H1 (cell line): ENCODE measurements at regions not wholly inside any gene's neighbourhood (a gene's known extent, or its start where the extent isn't known, plus 50 kb on each side); places are given as distances from the start of the nearest gene placed in this dataset.
"Not testable (repeated sequence)": the region's sequence is repeated elsewhere in the genome, so short reads cannot be mapped to it uniquely, and the experiment has no call there.

ENCODE experiments used
- CTCF ChIA-PET: fragments of 300-600 bp; sonication (Branson Sonifier 250); formaldehyde crosslinking; loops from one replicate; lab custom pipeline; 2021; ENCODE audit not compliant: partially characterized antibody; lab: Charles Lee
- POLR2A ChIA-PET: fragments of 300-600 bp; sonication (Branson Sonifier 250); formaldehyde crosslinking; loops from one replicate; lab custom pipeline; 2021; ENCODE audit warnings: inconsistent platforms; ENCODE audit not compliant: partially characterized antibody; lab: Charles Lee
- DNase-seq, 2 experiments: peaks; one replicate each; pipeline versions ENCODE4 v3.0.0 to v3.0.0-alpha.2; 2010 to 2022; ENCODE audit warnings: low spot score in 2 of 2, low read depth in 1 of 2, mixed read lengths in 1 of 2
- FAIRE-seq: peaks from 2 replicates; lab custom pipeline; 2011; peaks lifted over from hg19 to GRCh38; lab: Jason Lieb, UNC
- H2AFZ ChIP-seq: 2 replicates; pipeline ENCODE4 v1.8.1; 2012; ENCODE audit warnings: low read length, inconsistent platforms
- H2AK5ac ChIP-seq: 2 replicates; pipeline ENCODE4 v1.6.1; 2013; ENCODE audit warnings: low read depth, low read length
- H2BK120ac ChIP-seq: replicated peaks from 2 replicates; pipeline ENCODE3; 2013; ENCODE audit warnings: low read depth, low read length, inconsistent platforms
- H2BK12ac ChIP-seq: 2 replicates; pipeline ENCODE4 v1.6.1; 2013; ENCODE audit warnings: low read depth, low read length
- H2BK15ac ChIP-seq: 2 replicates; pipeline ENCODE4 v1.6.1; 2013; ENCODE audit warnings: low read length
- H2BK20ac ChIP-seq: 2 replicates; pipeline ENCODE4 v1.6.1; 2013; ENCODE audit warnings: low read length
- H2BK5ac ChIP-seq: 2 replicates; pipeline ENCODE4 v1.6.1; 2013; ENCODE audit warnings: low read depth, low read length
- H3K14ac ChIP-seq: 2 replicates; pipeline ENCODE4 v1.6.1; 2013; ENCODE audit warnings: inconsistent platforms; ENCODE audit not compliant: insufficient read length
- H3K18ac ChIP-seq: 2 replicates; pipeline ENCODE4 v1.6.1; 2013; ENCODE audit warnings: low read length; ENCODE audit errors: extremely low read depth
- H3K23ac ChIP-seq: 2 replicates; pipeline ENCODE4 v1.6.1; 2013; ENCODE audit warnings: inconsistent platforms; ENCODE audit not compliant: insufficient read length
- H3K23me2 ChIP-seq: 2 replicates; pipeline ENCODE4 v1.6.1; 2013; ENCODE audit warnings: low read depth, low read length
- H3K27ac ChIP-seq: 2 replicates; pipeline ENCODE4 v1.6.1; 2011; ENCODE audit warnings: low read depth, low read length, inconsistent platforms
- H3K27me3 ChIP-seq, 4 experiments: replicated peaks in 1 of 4; 1 replicate in 1 of 4; 2 replicates in 3 of 4; pipeline versions ENCODE4 v1.6.1 to v1.8.1; 2011 to 2013; ENCODE audit warnings: low read length in 3 of 4, mild to moderate bottlenecking in 3 of 4, inconsistent platforms in 2 of 4, mixed read lengths in 2 of 4, moderate library complexity in 1 of 4; ENCODE audit not compliant: control insufficient read depth in 3 of 4, insufficient read depth in 3 of 4; ENCODE audit errors: extremely low read depth in 1 of 4
- H3K36me3 ChIP-seq, 4 experiments: 2 replicates each; pipeline versions ENCODE4 v1.6.1 to v1.8.1; 2011 to 2013; ENCODE audit warnings: mild to moderate bottlenecking in 4 of 4, low read length in 3 of 4, moderate library complexity in 2 of 4, control low read depth in 1 of 4, inconsistent platforms in 1 of 4; ENCODE audit not compliant: insufficient read depth in 4 of 4, control insufficient read depth in 2 of 4
- H3K4ac ChIP-seq: replicated peaks from 2 replicates; pipeline ENCODE3; 2013; ENCODE audit warnings: low read length, low read depth, mixed read lengths, inconsistent platforms; ENCODE audit not compliant: insufficient read length
- H3K4me1 ChIP-seq, 4 experiments: replicated peaks in 1 of 4; 1 replicate in 1 of 4; 2 replicates in 3 of 4; pipeline versions ENCODE4 v1.6.1 to v1.8.1; 2011 to 2013; ENCODE audit warnings: low read length in 3 of 4, inconsistent platforms in 2 of 4, mixed read lengths in 1 of 4; ENCODE audit not compliant: insufficient read depth in 4 of 4, control insufficient read depth in 3 of 4
- H3K4me2 ChIP-seq, 2 experiments: 2 replicates each; pipeline versions ENCODE4 v1.6.1 to v1.8.1; 2011 to 2013; ENCODE audit warnings: low read depth in 2 of 2, low read length in 2 of 2, control low read depth in 1 of 2, inconsistent platforms in 1 of 2, mild to moderate bottlenecking in 1 of 2; ENCODE audit not compliant: insufficient read depth in 1 of 2
- H3K4me3 ChIP-seq, 4 experiments: fragments of 200-600, 300-600 bp in 1 of 4; sonication (generic), shearing (Covaris generic), sonication (Bioruptor Twin) in 1 of 4; 2 replicates each; pipeline versions ENCODE4 v1.5.1 to v1.8.1; 2011 to 2016; ENCODE audit warnings: low read length in 4 of 4, low read depth in 3 of 4, control low read depth in 2 of 4, inconsistent platforms in 2 of 4, mild to moderate bottlenecking in 2 of 4, mixed read lengths in 1 of 4, moderate library complexity in 1 of 4; ENCODE audit not compliant: insufficient read depth in 2 of 4; ENCODE audit errors: extremely low read depth in 1 of 4
- H3K56ac ChIP-seq: replicated peaks from 2 replicates; pipeline ENCODE3; 2013; ENCODE audit warnings: low read depth, mild to moderate bottlenecking, mixed read lengths, low read length, inconsistent platforms; ENCODE audit not compliant: insufficient read length
- H3K79me1 ChIP-seq: 2 replicates; pipeline ENCODE4 v1.6.1; 2013; ENCODE audit warnings: low read depth, low read length, control low read depth
- H3K79me2 ChIP-seq, 2 experiments: 2 replicates each; pipeline versions ENCODE4 v1.6.1 to v1.8.1; 2012 to 2013; ENCODE audit warnings: low read length in 2 of 2, mild to moderate bottlenecking in 2 of 2, inconsistent platforms in 1 of 2; ENCODE audit not compliant: insufficient read depth in 2 of 2, control insufficient read depth in 1 of 2
- H3K9ac ChIP-seq, 4 experiments: replicated peaks in 1 of 4; 1 replicate in 1 of 4; 2 replicates in 3 of 4; pipeline versions ENCODE4 v1.6.1 to v1.8.1; 2011 to 2013; ENCODE audit warnings: low read depth in 3 of 4, low read length in 3 of 4, control low read depth in 2 of 4, mild to moderate bottlenecking in 2 of 4, moderate library complexity in 2 of 4, inconsistent platforms in 1 of 4; ENCODE audit errors: extremely low read depth in 1 of 4
- H3K9me3 ChIP-seq, 2 experiments: 2 replicates each; pipeline versions ENCODE4 v1.6.1 to v1.8.1; 2012 to 2013; ENCODE audit warnings: mild to moderate bottlenecking in 2 of 2, moderate library complexity in 2 of 2, control low read depth in 1 of 2, inconsistent platforms in 1 of 2, low read depth in 1 of 2, low read length in 1 of 2, mixed read lengths in 1 of 2; ENCODE audit not compliant: insufficient read depth in 2 of 2
- H4K20me1 ChIP-seq, 2 experiments: replicated peaks in 1 of 2; 2 replicates each; pipeline versions ENCODE3 to v1.8.1; 2011 to 2013; ENCODE audit warnings: inconsistent platforms in 2 of 2, low read length in 2 of 2, mild to moderate bottlenecking in 1 of 2; ENCODE audit not compliant: insufficient read depth in 2 of 2, control insufficient read depth in 1 of 2
- H4K5ac ChIP-seq: 2 replicates; pipeline ENCODE4 v1.6.1; 2013; ENCODE audit warnings: low read length, low read depth, mixed read lengths, inconsistent platforms; ENCODE audit not compliant: insufficient read length
- H4K8ac ChIP-seq: 2 replicates; pipeline ENCODE4 v1.8.0; 2013; ENCODE audit warnings: mild to moderate bottlenecking, moderate library complexity, low read length, inconsistent platforms; ENCODE audit not compliant: insufficient read depth; ENCODE audit errors: extremely low read depth
- H4K91ac ChIP-seq: replicated peaks from 2 replicates; pipeline ENCODE3; 2013; ENCODE audit warnings: low read length, mixed read lengths, inconsistent platforms; ENCODE audit not compliant: insufficient read length
- WGBS, 2 experiments: shearing (Covaris generic) in 1 of 2; methylation state at CpG; one replicate each; pipeline versions ENCODE4 v1.1.6 to v1.1.7; 2013 to 2015; ENCODE audit warnings: low lambda C conversion rate in 2 of 2, mixed read lengths in 2 of 2, inconsistent platforms in 1 of 2, low coverage in 1 of 2, missing lambda C conversion rate in 1 of 2; ENCODE audit not compliant: insufficient replicate concordance in 2 of 2, insufficient coverage in 1 of 2, insufficient read length in 1 of 2; ENCODE audit errors: extremely low coverage in 1 of 2, missing lambda C conversion rate in 1 of 2; 5-methylcytosine and 5-hydroxymethylcytosine counted together
- TF ChIP-seq, protein P1 (sequence below), 3 experiments: IDR thresholded peaks; 1 replicate in 2 of 3; 2 replicates in 1 of 3; pipeline versions ENCODE4 v1.5.1 to v1.6.1; 2011; ENCODE audit warnings: low read length in 3 of 3, mild to moderate bottlenecking in 3 of 3, inconsistent platforms in 2 of 3, low read depth in 1 of 3, moderate library complexity in 1 of 3; ENCODE audit not compliant: insufficient read depth in 1 of 3; ENCODE audit errors: control extremely low read depth in 1 of 3

DNA sequence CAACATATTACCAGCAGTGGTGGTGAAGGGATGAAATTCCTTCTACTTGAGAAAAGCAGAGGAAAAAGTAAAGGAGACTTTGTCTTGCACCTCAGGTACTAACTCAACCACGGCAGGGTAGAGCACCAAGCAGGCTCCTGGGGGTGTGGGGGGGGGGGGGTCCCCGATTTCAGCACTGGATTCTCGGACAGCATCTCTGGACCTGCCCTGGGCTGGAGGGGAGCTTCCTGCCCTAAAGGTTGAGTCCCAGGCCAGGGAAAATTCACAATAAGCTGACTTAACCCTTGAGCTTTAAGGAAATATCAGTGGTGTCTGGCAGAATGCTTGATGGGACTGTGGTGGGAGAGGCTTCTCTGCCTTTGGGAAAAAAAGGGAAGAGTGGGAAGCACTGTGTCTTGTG is 233.2 kb upstream of the CXADR start (continued):
- TF ChIP-seq, protein P1, sequence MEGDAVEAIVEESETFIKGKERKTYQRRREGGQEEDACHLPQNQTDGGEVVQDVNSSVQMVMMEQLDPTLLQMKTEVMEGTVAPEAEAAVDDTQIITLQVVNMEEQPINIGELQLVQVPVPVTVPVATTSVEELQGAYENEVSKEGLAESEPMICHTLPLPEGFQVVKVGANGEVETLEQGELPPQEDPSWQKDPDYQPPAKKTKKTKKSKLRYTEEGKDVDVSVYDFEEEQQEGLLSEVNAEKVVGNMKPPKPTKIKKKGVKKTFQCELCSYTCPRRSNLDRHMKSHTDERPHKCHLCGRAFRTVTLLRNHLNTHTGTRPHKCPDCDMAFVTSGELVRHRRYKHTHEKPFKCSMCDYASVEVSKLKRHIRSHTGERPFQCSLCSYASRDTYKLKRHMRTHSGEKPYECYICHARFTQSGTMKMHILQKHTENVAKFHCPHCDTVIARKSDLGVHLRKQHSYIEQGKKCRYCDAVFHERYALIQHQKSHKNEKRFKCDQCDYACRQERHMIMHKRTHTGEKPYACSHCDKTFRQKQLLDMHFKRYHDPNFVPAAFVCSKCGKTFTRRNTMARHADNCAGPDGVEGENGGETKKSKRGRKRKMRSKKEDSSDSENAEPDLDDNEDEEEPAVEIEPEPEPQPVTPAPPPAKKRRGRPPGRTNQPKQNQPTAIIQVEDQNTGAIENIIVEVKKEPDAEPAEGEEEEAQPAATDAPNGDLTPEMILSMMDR (IDR thresholded peaks at IDR 0.05; ENCODE audit: control extremely low read depth in 1 of 3, insufficient read depth in 1 of 3, low read depth in 1 of 3, low read length in 3 of 3): no peak

DNA sequence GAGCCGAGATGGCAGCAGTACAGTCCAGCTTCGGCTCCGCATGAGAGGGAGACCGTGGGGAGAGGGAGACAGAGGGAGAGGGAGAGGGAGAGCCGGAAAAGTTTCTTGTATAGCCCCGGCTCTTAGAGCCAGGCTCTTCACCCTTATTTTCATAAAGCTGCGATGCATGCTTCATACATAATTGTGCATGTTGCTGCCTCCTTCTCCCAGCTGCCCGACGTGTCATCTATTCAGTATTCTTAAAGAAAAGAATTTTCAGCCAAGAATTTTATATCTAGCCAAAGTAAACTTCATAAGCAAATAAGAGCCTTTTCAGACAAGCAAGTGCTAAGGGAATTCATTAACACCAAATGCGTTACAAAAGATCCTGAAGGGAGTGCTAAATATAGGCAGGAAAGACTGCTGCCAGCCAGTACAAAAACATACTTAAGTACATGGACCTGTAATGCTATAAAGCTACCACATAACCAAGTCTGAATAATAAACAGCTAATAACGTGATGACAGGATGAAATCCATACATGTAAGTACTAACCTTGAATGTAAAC is 219.8 kb upstream of the CXADR start:
- peaks cover 24 to 31% of the 10 kb centered on the region in 2 experiments for H3K9me3 ChIP-seq
- H4K91ac ChIP-seq, H3K9ac ChIP-seq, H4K20me1 ChIP-seq, H3K18ac ChIP-seq, CTCF ChIA-PET, POLR2A ChIA-PET, H4K8ac ChIP-seq, H3K14ac ChIP-seq, H2AFZ ChIP-seq, H2BK12ac ChIP-seq, H2AK5ac ChIP-seq, H3K23ac ChIP-seq, H3K4ac ChIP-seq, H2BK20ac ChIP-seq, H2BK15ac ChIP-seq, H3K4me1 ChIP-seq, H3K79me1 ChIP-seq, H3K23me2 ChIP-seq, H4K5ac ChIP-seq, H3K79me2 ChIP-seq, H3K56ac ChIP-seq, H3K36me3 ChIP-seq, H3K27me3 ChIP-seq, H3K4me2 ChIP-seq, H2BK5ac ChIP-seq, H3K27ac ChIP-seq, H2BK120ac ChIP-seq, FAIRE-seq, DNase-seq, H3K4me3 ChIP-seq: not testable (repeated sequence)
- 88% methylated on average over 9 of the region's 11 CpGs; no CpG with 5 or more reads in 1 of the 2 experiments for WGBS, 2 experiments
